HG02678 (cell line): ENCODE measurements at regions not wholly inside any gene's neighbourhood (a gene's known extent, or its start where the extent isn't known, plus 50 kb on each side); places are given as distances from the start of the nearest gene placed in this dataset.
A peak's percentile ranks its signal among the peaks of the same experiment; 100 is the strongest.

Experiments
- ATAC-seq: cut with Tn5 transposase; IDR thresholded peaks from one replicate; pipeline ENCODE4 v1.9.1; 2021; ENCODE audit warnings: mild to moderate bottlenecking, moderate library complexity; ENCODE audit not compliant: unreplicated experiment

- no peak for ATAC-seq
Observed at GRCh38 chr5:167814828-167815227, 476.6 kb upstream of the WWC1 start.

DNA sequence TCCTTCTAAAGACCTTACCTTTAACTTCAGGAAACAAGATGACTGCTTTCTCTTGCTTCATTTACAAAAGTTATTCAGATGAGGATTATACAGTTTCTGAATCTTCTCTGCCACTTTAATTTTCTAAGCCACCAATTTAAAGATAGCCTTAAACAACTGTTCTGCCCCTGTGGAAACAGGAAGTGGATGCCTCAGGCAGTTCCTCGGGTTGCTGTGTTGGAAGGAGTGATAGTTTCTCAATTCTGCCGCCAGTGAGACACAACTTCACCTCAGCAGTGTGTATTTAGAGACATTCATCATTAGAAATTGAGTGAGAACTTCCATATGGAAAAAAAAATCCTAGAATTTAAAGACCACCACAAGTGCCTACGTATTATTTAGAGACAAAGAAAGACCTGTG lies 475.1 kb upstream of the WWC1 start:
- no peak for ATAC-seq

DNA sequence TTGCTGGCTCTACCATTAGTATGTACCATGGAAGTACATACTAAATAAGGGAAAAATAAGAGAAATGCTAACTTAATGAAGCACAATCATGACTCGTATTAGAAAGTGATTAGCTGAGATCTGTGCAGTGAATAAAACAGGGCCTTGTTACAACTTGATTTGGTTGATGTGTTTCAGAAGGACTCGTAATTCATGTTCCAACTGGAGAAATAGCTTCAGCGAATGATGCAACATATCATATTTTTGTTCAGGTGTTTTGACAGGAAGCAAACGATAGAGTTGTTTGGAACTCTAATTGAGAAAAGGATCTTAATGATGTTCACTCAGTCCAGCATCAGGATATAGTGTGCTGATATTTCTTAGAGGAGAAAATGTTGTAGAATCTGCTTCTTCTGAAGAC lies 474.6 kb upstream of the WWC1 start:
- no peak for ATAC-seq

GRCh38 chr5:167819406-167819805 lies 472.0 kb upstream of the WWC1 start:
- ATAC-seq = peak; percentile 92

- ATAC-seq = no peak
Observed at GRCh38 chr5:167820101-167820990, 471.1 kb upstream of the WWC1 start.

DNA sequence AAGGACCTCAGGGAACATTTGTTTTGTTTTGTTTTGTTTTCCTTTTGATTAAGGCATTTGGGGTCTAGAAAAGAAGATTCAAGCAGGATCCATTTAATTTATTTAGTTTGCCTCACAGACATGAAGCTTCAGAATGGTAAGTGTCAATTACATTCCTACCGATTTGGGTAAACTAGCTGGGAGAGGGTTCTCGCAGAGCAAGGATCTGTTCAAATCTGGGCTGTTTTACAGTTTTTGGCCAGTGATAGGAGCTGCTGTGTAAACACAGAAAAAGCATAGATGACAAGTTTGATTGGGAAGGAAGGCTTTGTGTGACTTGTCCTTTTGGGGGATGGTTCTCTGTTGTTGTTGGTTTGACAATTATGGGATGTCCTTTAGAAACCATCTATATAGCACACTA lies 470.3 kb upstream of the WWC1 start:
- ATAC-seq = no peak

DNA sequence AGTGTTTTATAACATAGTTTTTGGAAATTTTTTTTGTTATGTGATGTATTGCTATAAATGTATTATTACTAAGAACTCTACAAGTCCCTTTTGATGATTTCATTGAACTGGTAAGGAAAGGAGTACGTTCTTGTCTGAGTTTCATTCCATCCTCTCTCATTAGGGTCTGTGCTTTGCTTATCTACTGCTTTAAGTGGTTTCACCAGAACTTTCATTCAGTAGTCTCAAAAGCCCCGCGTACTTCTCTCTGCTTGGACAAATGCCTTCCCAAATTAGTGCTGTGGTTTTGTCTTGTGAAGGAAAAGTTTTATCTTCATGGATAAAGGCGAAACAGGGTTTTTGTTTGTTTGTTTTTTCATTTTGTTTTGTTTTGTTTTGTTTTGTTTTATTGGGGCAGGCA lies 469.8 kb upstream of the WWC1 start:
- no peak for ATAC-seq

- no peak for ATAC-seq
Observed at GRCh38 chr5:167822241-167822640, 469.2 kb upstream of the WWC1 start.

GRCh38 chr5:167823405-167823804 lies 468.0 kb upstream of the WWC1 start:
- no peak for ATAC-seq

GRCh38 chr5:167827766-167828165 lies 463.7 kb upstream of the WWC1 start:
- no peak for ATAC-seq

DNA sequence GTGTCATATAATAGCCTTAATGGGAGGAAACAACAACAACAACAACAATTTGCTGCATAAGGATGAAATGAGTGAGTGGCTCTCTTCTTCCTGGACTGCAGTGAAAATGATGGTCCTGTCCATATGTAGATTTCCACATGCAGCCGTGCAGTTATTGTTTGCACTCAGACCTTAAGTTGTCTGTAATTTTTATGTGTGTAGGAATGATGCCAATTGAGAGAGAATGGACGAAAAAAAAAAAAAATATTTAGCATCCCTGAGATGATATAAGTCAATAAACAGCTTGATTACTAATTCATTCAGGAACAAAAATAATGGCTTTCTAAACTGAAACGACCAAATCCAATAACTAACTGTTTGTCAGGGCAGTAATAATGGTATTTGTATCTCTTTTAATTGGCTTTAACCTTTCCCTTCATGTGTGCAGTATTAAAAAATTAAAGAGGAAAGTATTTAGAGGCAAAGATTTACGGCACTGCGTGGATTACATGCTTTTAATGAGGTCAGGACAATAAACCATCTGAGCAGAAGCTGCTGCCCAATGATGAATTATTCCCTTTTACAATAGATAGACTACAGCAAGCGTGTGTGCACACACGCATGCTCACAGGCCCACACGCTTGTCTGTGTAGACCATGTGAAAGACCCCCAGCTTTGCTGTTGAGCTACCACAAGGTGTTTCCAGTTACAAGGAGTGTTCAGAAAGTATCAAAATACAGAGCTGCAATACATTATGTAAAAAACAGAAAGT lies 459.5 kb upstream of the WWC1 start:
- no peak for ATAC-seq

DNA sequence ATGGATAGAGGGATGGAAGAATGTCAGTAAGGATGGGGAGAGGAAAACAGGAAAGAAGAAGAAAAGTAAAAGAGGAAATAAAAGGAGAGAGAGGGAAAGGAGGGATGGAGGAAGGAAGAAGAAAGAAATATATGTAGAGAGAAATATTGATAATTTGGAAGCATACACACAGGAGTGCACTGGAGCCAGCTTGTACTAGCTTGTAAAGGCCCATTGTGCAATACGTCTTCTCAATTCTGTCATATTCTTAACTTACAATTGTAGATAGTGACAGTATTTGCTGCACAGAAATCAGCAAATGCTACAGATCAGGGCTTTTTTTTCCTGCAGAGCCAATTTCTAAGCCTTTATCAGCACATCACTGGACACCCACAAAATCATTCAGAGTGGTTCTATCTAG lies 458.8 kb upstream of the WWC1 start:
- ATAC-seq = no peak

DNA sequence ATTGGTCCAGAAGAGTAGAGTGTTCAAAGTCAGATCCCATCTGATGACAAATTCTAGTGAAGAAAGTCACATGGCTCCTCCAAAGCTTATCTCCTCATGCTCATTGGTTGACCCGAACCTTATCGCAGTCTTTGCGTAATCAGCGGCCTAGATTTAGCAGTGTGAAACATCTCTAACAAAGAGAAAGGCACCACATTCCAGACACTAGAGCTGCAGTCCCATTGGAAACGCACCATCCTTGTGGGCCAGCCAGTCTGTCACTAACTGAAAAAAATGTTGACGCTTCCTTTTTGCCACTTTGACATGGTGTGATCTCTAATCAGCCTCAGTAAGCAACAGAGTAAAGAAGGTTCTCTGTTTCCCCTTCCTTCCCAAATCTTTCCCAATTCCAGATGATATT lies 458.0 kb upstream of the WWC1 start:
- ATAC-seq = no peak

DNA sequence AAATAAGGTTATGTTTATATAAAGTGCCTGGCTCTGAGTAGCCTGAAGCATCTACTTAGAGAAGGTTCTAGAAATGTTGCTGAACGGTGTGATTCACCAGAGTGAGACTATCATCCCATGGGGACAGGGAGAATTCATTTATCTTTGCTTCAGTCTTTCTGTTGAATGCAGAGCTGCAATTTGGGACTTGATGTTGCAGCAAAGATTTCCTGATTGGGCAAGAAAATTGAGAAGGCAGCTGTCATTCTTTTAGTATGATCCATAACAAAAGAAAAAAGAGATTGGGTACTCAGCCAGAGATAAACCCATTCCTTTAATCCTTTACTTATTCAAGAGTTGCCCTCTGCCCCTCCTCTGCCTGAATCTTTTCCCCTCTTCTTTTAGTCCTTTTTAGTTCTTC lies 456.3 kb upstream of the WWC1 start:
- ATAC-seq = no peak

- ATAC-seq = no peak
Observed at GRCh38 chr5:167837127-167837526, 454.3 kb upstream of the WWC1 start.

GRCh38 chr5:167839065-167839464 lies 452.4 kb upstream of the WWC1 start:
- no peak for ATAC-seq

DNA sequence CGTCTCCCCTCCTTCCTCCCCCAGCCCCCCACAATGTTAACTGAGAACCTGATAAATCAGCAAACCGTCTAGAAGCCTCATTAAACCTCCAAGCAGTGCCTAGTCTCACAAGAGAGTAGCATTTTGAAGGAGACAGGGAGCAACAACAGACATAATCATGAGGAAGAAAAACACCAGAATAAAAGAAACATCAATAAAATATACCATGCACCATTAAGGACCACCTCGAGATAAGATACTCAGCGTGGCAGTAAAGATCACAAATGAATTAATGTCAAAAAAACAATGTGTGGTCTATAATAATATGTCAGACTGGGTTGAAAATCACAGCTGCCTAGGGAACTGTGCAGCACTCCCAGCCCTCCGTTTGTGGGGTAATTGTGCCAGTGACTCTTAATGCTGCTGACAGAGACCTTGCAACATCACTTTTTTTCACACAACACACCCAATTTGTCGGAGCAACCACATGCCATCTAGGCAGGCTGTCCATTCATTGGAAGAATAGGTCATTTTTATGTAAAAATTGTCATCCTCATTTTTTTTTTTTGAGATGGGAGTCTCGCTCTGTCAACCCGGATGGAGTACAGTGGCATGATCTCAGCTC lies 450.8 kb upstream of the WWC1 start:
- ATAC-seq = no peak

- no peak for ATAC-seq
Observed at GRCh38 chr5:167843881-167844572, 447.4 kb upstream of the WWC1 start.

- ATAC-seq = no peak
Observed at GRCh38 chr5:167845952-167846351, 445.5 kb upstream of the WWC1 start.

DNA sequence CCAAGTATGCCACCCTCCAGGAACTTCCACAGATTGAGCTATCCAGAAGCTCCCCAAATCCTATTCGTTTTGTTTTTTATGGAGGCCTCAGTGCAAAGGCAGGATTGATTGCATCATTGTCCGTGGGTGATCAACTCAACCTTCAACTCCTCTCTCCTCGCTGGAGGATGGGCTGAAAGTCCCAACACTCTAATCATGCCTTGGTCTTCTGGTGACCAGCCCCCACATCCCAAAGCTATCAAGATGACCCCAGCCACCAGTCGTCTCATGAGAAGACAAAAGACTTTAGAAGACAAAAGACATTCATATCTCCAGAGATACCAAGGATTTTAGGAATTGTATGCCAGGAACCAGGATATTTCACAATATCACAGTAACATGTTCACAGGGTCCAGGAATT lies 441.6 kb upstream of the WWC1 start:
- no peak for ATAC-seq

DNA sequence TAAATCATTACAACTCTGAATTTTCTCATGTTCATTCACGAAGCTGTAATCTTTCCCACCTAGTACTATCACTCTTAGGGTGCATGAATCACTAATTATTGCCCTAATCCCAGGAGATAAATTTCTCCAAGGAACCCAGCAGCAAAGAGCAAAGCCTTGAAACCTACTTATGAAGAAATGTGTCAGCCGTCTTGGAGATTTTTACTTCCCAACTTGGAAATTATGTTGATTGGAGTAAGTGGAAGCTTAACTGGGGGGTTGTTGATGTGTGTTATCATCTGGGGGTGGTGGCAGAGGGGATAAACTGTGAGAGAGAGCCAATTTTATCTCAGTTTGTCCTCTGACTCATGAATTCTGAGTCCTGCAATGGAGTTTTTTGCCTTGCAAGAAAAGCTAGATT lies 440.5 kb upstream of the WWC1 start:
- no peak for ATAC-seq
